Epithelial cell of prostate (primary cell): ENCODE measurements at regions not wholly inside any gene's neighbourhood (a gene's known extent, or its start where the extent isn't known, plus 50 kb on each side); places are given as distances from the start of the nearest gene placed in this dataset.
"Not testable (repeated sequence)": the region's sequence is repeated elsewhere in the genome, so short reads cannot be mapped to it uniquely, and the experiment has no call there.

Source experiments
- DNase-seq: peaks from one replicate; pipeline ENCODE4 v3.0.0-alpha.2; 2011; ENCODE audit warnings: low read depth, low spot score
- H3K27ac ChIP-seq: fragments of 450-650 bp; 2 replicates; pipeline ENCODE4 v1.5.1; 2017; ENCODE audit warnings: mild to moderate bottlenecking

GRCh38 chr6:66344796-66345195 lies 637.8 kb upstream of the EYS start:
- H3K27ac ChIP-seq = no peak overlapping the region
- DNase-seq = no peak

DNA sequence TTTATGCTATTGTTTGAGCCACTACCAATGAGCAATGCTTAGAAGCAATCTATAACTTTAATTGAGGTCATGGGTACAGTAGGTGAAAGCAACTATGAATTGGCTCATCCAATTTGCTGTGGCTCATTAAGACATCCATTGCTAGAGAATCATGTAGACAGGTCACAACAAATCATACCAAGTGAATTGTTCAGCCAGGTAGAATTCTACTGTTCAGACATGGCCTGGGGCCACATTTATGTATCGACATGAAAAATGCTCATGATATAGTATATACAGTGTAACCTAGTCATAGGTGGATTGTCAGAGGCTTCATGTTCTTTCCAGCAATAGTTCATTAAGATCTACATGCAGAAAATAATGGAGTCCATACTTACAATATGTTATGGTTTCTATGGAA lies 633.7 kb upstream of the EYS start:
- no peak overlapping the region for H3K27ac ChIP-seq
- DNase-seq = no peak

GRCh38 chr6:66336176-66336575 lies 629.1 kb upstream of the EYS start:
- no peak overlapping the region for H3K27ac ChIP-seq
- no peak for DNase-seq

GRCh38 chr6:66328200-66328599 lies 621.2 kb upstream of the EYS start:
- no peak overlapping the region for H3K27ac ChIP-seq
- no peak for DNase-seq

DNA sequence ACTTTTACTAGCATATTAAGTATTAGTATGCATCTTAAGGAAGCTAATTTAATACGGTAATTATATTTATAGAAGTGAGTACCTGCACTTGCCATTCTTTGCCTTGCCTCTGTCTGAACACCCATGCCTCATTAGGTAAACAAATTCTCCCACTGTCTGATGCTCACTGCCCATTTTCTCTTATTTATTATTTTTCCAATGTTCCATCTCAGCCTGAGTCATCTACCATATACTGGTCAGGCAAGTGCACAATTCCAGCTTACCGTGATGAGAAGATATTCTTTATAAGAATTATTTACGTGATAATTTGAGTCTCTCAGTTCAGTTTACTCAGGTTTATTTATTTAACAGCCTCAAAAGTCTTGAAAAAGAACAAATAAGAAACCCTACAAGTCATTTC lies 619.2 kb upstream of the EYS start:
- H3K27ac ChIP-seq = no peak overlapping the region
- DNase-seq = no peak

- no peak for DNase-seq
- no peak overlapping the region for H3K27ac ChIP-seq
These were observed 614.0 kb upstream of the EYS start for GRCh38 chr6:66321017-66321416.

GRCh38 chr6:66307490-66307889 lies 600.5 kb upstream of the EYS start:
- H3K27ac ChIP-seq = no peak overlapping the region
- no peak for DNase-seq

DNA sequence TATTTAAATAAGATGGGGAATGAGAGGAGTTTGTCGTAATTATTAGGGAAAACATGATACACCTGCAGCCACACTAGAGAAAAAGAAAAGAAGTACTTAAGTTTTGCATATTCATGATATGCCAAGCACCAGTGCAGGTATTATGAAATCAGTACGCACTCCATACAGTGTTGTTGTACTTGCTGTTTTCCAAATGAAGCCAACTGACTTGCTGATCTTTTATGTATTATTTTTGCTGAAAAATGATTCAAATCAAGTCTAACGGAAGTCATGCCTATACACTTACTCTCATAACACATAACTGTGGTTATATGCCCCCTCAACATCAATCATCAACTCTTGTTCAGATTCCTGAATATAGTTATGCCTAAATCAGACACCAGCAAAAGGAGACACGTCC lies 584.9 kb upstream of the EYS start:
- no peak overlapping the region for H3K27ac ChIP-seq
- no peak for DNase-seq

GRCh38 chr6:66289889-66290288 lies 582.9 kb upstream of the EYS start:
- no peak for DNase-seq
- H3K27ac ChIP-seq = no peak overlapping the region

- DNase-seq = no peak
These were observed 571.1 kb upstream of the EYS start for GRCh38 chr6:66278115-66278514.

GRCh38 chr6:66277400-66277799 lies 570.4 kb upstream of the EYS start:
- H3K27ac ChIP-seq = no peak overlapping the region
- no peak for DNase-seq

More at GRCh38 chr6:66278115-66278514, 571.1 kb upstream of the EYS start:
- H3K27ac ChIP-seq = no peak overlapping the region

GRCh38 chr6:66265737-66266136 lies 558.7 kb upstream of the EYS start:
- DNase-seq = no peak
- no peak overlapping the region for H3K27ac ChIP-seq

- no peak overlapping the region for H3K27ac ChIP-seq
- DNase-seq = no peak
These were observed 557.4 kb upstream of the EYS start for GRCh38 chr6:66264376-66264775.

GRCh38 chr6:66258731-66259487 lies 551.9 kb upstream of the EYS start:
- H3K27ac ChIP-seq, DNase-seq: not testable (repeated sequence)

DNA sequence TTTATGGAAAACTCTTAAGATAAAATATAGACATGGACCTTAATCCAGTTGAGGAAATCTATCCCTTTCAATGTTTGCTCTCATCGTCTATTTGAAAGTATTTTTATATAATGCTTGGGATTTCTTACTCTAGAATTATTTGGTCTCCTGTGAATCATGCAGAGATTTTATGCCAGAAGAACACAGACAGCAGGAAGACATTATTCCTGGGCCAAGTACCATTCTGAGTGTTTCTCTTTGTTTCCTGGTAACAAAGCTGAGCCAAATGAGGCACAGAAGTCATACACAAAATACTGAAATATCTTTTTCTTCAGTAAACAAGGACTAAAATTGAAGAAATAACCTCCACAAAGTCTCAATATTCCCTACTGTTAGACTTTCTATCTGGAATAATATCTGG lies 538.2 kb upstream of the EYS start:
- H3K27ac ChIP-seq = no peak overlapping the region
- DNase-seq = no peak

DNA sequence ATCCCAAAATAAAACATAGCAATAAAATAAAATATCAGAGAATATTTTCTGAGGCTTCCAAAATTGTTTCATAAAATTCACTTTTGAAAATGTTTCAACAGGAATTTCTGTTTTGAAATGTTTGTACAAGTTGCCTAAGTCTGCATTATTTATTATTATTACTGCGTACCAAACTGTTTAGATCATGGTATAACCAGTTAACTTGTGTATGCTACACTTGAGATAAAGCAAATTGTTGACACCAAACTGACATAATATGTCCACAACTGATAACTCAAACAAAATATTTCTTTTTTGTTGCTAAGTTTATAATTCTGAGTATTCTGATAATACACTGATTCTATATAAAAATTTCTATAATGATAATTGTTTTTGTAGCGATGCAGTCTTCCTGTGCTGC lies 531.8 kb upstream of the EYS start:
- no peak for DNase-seq
- H3K27ac ChIP-seq = no peak overlapping the region

DNA sequence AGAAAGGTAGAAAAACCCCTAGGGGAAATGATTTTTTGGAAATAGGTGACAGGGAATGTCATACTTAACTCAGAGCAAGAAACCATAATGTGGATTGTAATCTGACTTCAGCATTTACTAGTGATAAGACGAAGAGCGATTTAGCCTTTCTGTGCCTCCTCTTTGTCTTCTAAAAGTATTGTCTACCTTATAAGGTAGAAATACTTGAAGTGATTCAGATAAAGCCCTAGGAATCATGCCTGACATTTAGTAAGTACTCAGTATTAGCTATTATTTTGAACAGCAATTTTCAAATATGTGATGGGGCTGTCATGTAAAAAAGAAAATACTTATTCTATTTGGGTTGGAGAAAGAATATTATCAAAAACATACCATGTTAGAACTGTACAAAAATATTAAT lies 525.9 kb upstream of the EYS start:
- DNase-seq = no peak
- H3K27ac ChIP-seq = no peak overlapping the region

DNA sequence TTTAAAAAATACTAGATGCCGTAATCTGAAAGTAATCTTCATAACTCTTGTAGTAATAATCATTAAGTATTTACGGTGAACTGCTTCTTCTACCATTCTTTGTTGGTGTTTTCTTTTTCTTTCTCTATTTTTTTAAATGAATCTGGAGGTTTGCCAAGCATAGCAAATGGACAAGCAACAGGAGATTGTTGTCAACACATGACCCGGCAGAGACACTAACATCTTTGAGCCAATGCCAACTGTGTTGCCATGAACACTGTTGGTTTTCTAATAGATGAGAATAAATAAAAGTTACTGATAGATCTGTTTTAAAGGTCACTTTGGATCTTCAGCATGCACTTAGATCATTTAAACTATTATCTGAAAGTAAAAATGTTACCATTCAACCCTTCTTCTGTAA lies 523.6 kb upstream of the EYS start:
- no peak for DNase-seq
- no peak overlapping the region for H3K27ac ChIP-seq

DNA sequence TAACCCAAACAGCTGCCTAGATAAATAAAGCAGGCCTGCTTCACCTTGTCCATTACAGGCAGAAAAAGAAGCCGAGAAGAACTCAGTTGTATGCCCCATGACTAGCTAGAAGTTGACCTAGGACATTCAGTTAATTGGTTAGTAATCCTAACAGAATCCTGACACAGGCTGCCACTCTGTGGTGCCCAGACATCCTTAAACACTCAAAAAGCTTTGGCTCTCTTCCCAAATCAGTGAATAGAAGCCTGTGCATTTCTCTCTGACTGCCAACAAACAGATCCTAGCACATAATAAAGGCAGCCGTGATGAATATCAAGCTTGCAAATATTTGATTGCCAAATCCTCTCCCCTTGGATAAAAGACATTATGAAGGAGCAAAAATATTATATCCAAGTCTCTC lies 519.1 kb upstream of the EYS start:
- no peak overlapping the region for H3K27ac ChIP-seq
- no peak for DNase-seq

GRCh38 chr6:66210964-66211363 lies 503.9 kb upstream of the EYS start:
- DNase-seq = no peak
- no peak overlapping the region for H3K27ac ChIP-seq

DNA sequence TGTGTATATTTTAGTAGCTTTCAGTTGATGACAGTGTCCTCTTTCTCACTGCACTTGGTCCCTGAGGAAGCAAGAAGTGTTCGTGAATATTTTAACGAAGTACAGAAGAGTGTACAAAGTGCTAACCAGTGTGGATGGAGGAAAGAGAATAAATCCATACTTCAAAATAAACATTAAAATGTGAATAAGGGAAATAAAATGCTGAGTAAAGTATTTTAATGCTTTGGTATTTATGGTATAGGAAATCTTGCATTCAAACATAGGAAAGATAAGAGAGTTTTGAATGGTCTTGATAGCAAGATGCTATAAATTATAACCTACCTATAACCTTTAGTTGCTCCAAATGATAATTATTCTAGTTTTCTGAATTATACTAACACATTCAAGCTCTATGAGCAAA lies 493.4 kb upstream of the EYS start:
- no peak for DNase-seq
- no peak overlapping the region for H3K27ac ChIP-seq

DNA sequence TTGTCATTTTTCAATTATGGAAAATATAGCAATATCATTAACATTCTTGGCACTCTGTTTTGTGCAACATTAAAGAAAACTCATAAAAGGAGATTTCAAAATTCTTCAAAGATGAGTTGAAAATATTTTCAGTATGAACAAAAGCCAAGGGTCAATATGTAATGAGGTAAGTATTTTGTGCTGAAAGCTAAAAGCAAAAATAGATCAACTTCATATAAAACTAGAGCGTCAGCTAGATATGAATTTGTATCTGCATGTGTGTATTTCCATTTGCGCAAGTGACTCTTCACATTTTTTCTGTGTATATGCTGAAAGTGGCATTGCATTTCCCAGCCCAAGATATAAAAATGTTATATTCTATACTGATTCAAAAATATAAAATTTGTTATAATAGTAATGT lies 492.1 kb upstream of the EYS start:
- DNase-seq = no peak

More for the DNA sequence above, 492.1 kb upstream of the EYS start:
- no peak overlapping the region for H3K27ac ChIP-seq
